Glutamatergic neuron (in vitro differentiated cells): ENCODE measurements at regions not wholly inside any gene's neighbourhood (a gene's known extent, or its start where the extent isn't known, plus 50 kb on each side); places are given as distances from the start of the nearest gene placed in this dataset.

ENCODE experiments used
- DNase-seq: peaks from one replicate; pipeline ENCODE4 v3.0.0; 2022
- H3K27ac Mint-ChIP-seq: one replicate; pipeline ENCODE4 v1.8.0; 2020; ENCODE audit warnings: mild to moderate bottlenecking, mixed read lengths, inconsistent platforms; ENCODE audit not compliant: unreplicated experiment
- H3K27me3 Mint-ChIP-seq: one replicate; pipeline ENCODE4 v1.8.0; 2020; ENCODE audit warnings: mild to moderate bottlenecking, moderate library complexity, mixed read lengths, inconsistent platforms; ENCODE audit not compliant: unreplicated experiment
- H3K36me3 Mint-ChIP-seq: one replicate; pipeline ENCODE4 v1.8.0; 2020; ENCODE audit warnings: mild to moderate bottlenecking, mixed read lengths, inconsistent platforms; ENCODE audit not compliant: unreplicated experiment
- H3K4me1 Mint-ChIP-seq: one replicate; pipeline ENCODE4 v1.8.0; 2020; ENCODE audit warnings: mild to moderate bottlenecking, low read depth, mixed read lengths, inconsistent platforms; ENCODE audit not compliant: unreplicated experiment
- H3K4me3 Mint-ChIP-seq: one replicate; pipeline ENCODE4 v1.8.0; 2020; ENCODE audit warnings: mild to moderate bottlenecking, mixed read lengths, inconsistent platforms; ENCODE audit not compliant: unreplicated experiment
- H3K9me3 Mint-ChIP-seq: one replicate; pipeline ENCODE4 v1.8.0; 2020; ENCODE audit warnings: mild to moderate bottlenecking, moderate library complexity, mixed read lengths, inconsistent platforms; ENCODE audit not compliant: unreplicated experiment
- CTCF ChIP-seq: fragments of 200-600 bp; sonication (generic); IDR thresholded peaks from one replicate; pipeline ENCODE4 v1.5.0; 2021; ENCODE audit not compliant: partially characterized antibody, unreplicated experiment

- Mint-ChIP-seq H3K9me3 (peaks cover 13% of the 10 kb centered on the region), H3K4me1 (peaks cover 4% of the 10 kb centered on the region), H3K27ac (no peak overlapping the region), H3K4me3 (no peak overlapping the region), H3K36me3 (peaks cover 13% of the 10 kb centered on the region), H3K27me3 (no peaks in the 10 kb centered on the region)
- no peak for DNase-seq
- no peak for TF ChIP-seq CTCF
Observed at GRCh38 chr1:10848109-10848684, 51.8 kb upstream of the CASZ1 start.

- Mint-ChIP-seq H3K4me1 (peaks cover 4% of the 10 kb centered on the region), H3K27ac (no peak overlapping the region)
- no peak for DNase-seq
Observed at GRCh38 chr1:10850026-10850425, 53.6 kb upstream of the CASZ1 start.

GRCh38 chr1:10851024-10852013 is 54.9 kb upstream of the CASZ1 start:
- Mint-ChIP-seq H3K27ac (no peak overlapping the region), H3K36me3 (peaks cover 11% of the 10 kb centered on the region), H3K27me3 (peaks cover 2% of the 10 kb centered on the region), H3K4me3 (no peak overlapping the region), H3K4me1 (peaks cover 4% of the 10 kb centered on the region), H3K9me3 (peaks cover 4% of the 10 kb centered on the region)
- TF ChIP-seq CTCF = no peak
- DNase-seq = no peak

More at GRCh38 chr1:10850026-10850425, 53.6 kb upstream of the CASZ1 start:
- Mint-ChIP-seq H3K36me3 (peaks cover 8% of the 10 kb centered on the region), H3K27me3 (peaks cover 1% of the 10 kb centered on the region), H3K4me3 (no peak overlapping the region), H3K9me3 (peaks cover 2% of the 10 kb centered on the region)
- no peak for TF ChIP-seq CTCF

GRCh38 chr1:10852018-10852417 is 55.6 kb upstream of the CASZ1 start:
- no peak for TF ChIP-seq CTCF
- Mint-ChIP-seq H3K9me3 (peaks cover 4% of the 10 kb centered on the region), H3K27ac (no peak overlapping the region), H3K4me3 (no peak overlapping the region), H3K36me3 (peaks cover 8% of the 10 kb centered on the region), H3K27me3 (peaks cover 2% of the 10 kb centered on the region), H3K4me1 (peaks cover 4% of the 10 kb centered on the region)
- DNase-seq = no peak

GRCh38 chr1:10852486-10852885 is 56.0 kb upstream of the CASZ1 start:
- no peak overlapping the region for H3K4me3 Mint-ChIP-seq
- peaks cover 2% of the 10 kb centered on the region for H3K27me3 Mint-ChIP-seq
- no peak for DNase-seq
- H3K36me3 Mint-ChIP-seq = peaks cover 6% of the 10 kb centered on the region
- H3K4me1 Mint-ChIP-seq = peaks cover 6% of the 10 kb centered on the region
- peaks cover 4% of the 10 kb centered on the region for H3K9me3 Mint-ChIP-seq
- no peak for TF ChIP-seq CTCF
- H3K27ac Mint-ChIP-seq = no peak overlapping the region
